ENCODE measurements at regions not wholly inside any gene's neighbourhood (a gene's known extent, or its start where the extent isn't known, plus 50 kb on each side); places are given as distances from the start of the nearest gene placed in this dataset.
"Not testable (repeated sequence)": the region's sequence is repeated elsewhere in the genome, so short reads cannot be mapped to it uniquely, and the experiment has no call there.

DNA sequence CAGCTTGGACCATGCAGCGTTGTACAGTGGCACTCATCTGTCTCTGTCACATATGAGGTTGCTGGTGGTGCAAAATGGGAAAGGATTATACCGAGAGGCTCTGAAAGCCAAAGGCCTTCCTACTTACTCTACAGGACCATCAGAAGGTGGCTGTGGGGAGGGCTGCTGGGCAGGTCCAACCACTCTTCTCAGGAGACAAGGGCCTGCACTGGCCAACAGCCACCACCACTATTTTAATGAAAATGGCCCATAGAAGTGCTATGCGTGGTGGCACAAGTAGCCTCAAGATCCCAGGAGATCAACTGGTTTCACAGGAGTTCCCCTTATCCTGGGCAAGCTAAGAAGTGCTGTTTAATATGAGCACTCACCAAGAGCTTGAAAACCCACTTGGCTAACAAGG is 52.3 kb downstream of the MRPL57 start:
- DNase-seq (ENCODE audit: low read depth in 2 of 2) = no peak

- DNase-seq (ENCODE audit: low read depth in 2 of 2) = no peak
Measured at GRCh38 chr13:21229241-21230024, 53.0 kb downstream of the MRPL57 start.

GRCh38 chr13:21230516-21230915 is 54.1 kb downstream of the MRPL57 start:
- no peak for DNase-seq (ENCODE audit: low read depth in 2 of 2)

- DNase-seq (ENCODE audit: low read depth in 2 of 2) = no peak
Measured at GRCh38 chr13:21231426-21231940, 55.0 kb downstream of the MRPL57 start.

- no peak for DNase-seq (ENCODE audit: low read depth in 2 of 2)
Measured at GRCh38 chr13:21232196-21232595, 55.7 kb downstream of the MRPL57 start.

DNA sequence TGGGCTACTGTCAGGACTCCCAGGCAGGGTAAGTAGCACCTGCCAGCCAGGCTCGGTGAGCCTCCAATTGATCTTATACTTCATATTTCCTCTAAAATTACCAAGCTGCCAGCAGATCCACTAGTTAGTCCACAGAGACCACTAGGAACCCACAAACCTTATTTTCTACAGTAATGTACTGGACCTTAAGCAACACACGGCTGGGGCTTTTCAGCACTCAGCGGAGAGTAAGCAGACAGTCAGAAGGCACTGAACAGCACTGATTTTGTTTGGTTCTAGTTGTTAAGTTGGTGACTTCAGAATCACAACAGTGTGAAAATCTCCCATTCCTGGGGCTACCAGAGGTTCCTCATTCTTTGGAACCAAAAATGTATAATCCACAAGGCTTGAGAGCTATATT is 56.1 kb downstream of the MRPL57 start:
- no peak for DNase-seq (ENCODE audit: low read depth in 2 of 2)

- no peak for DNase-seq (ENCODE audit: low read depth in 2 of 2)
Measured at GRCh38 chr13:21233086-21233485, 56.6 kb downstream of the MRPL57 start.

GRCh38 chr13:21234526-21234925 is 58.1 kb downstream of the MRPL57 start:
- DNase-seq (ENCODE audit: low read depth in 2 of 2) = no peak

- no peak for DNase-seq (ENCODE audit: low read depth in 2 of 2)
Measured at GRCh38 chr13:21235174-21235573, 58.7 kb downstream of the MRPL57 start.

DNA sequence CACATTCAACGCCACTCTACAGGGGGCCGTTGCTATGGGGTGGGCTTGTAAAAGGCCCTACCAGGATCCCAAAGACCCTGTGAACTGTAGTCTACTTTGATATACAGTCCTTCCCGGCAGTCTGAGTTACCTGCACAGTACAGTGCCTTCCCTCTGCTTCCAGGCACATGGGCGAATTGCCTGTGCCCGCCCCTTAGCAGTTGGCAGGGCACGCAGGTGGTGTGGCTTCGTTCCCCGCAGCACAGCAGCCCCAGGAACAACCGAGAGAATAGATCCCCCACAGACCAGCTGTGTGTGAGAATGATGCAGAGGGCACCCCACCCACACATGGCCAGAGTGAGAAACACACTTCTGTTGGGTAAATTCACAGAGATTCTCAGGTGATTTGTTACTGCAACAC is 60.6 kb downstream of the MRPL57 start:
- DNase-seq (ENCODE audit: low read depth in 2 of 2) = no peak

GRCh38 chr13:21238267-21238666 is 61.8 kb downstream of the MRPL57 start:
- no peak for DNase-seq (ENCODE audit: low read depth in 2 of 2)

- DNase-seq (ENCODE audit: low read depth in 2 of 2) = no peak
Measured at GRCh38 chr13:21240586-21240985, 64.1 kb downstream of the MRPL57 start.

DNA sequence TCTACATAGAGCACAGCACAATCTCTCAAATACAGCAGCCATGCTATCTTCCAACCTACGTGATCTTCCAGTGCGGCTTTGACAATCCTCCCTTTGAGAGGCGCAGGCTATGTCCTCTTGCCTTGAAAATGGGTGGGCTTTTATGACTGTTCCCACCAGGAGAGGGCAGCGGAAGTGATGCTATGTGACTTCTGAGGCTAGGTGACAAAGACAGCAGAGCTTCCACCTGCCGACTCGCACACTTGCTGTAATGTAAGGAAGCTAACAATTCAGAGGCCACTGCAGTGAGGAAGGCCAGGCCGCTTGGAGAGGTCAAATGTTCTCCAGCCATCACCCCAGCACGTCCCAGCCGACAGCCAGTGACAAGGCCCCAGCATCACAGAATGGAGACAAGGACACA is 65.8 kb downstream of the MRPL57 start:
- no peak for DNase-seq (ENCODE audit: low read depth in 2 of 2)

DNA sequence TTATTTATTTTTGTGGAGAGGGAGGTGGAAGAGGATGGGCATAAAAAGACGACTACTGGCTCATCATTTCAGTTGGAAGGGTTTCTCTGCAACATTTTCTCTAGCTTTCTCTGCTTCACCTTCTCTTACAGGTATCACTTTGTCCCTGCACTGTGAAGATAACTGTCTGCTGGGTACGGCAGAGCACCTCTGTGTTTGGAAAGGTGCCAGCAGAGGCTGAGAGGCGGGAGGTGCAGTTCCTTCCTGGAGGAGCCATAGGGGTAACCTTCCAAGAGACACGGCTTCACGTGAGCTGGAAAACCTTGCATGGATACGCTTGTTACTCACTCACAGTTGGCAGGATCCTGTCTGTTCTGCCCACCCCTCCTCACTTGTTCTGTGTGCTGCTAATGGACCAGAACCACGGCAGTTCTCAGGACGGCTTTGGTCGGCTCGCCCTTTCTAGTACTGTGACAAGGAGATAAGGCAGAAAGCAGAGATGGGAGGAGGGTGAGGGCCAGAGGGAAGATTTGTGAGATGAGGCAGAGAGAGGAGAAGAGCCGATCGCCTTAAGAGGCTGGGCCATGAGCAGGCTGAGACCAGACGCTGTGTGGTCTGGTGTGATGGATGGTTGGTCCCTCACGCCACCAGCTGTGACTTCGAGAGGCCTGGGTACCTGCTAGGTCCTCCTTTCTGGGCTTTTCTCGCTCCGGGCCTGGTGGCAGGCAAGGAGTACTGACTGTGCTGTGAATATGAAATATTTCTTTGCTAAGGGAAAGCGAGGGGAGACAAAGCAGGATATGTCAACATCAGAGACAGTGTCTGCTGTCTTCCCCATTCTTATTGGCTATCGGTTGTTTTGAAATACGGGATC is 66.8 kb downstream of the MRPL57 start:
- DNase-seq (ENCODE audit: low read depth in 2 of 2) = no peak

DNA sequence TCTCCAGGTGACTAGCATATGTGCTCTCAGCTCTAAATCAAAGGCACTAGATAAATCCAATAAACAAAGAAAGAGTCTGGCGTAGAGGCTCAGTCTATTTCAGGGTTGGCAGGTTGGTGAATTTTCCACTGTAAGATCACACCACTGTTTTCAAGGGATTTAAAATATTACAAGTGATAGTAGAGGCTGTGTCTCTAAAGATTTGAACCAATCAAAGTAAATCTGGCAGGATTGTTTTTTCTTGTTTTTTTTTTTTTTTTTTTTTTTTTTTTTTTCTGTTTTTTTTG is 67.4 kb downstream of the MRPL57 start:
- not testable (repeated sequence) for DNase-seq (ENCODE audit: low read depth in 2 of 2)

- no peak for DNase-seq (ENCODE audit: low read depth in 2 of 2)
Measured at GRCh38 chr13:21246761-21247452, 70.4 kb downstream of the MRPL57 start.

DNA sequence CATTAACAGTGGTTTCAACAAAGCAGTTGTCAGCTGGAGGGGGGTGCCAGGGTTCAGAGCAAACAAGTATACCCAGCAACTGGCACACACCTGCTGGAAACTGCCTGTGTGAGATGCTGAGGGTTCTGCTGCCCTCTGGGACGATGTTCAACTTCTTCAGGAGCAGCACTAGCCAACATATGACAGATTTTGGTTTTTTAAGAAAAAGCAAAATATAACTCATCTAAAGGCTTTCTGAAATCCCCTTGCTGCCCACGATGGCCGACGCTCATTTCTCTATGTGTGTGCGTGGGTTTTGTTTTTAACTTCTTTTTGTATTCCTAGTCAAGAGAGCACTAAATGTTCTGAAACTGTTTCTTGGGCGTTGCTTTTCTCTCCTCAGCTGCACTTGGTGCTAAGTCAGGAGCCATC is 79.9 kb downstream of the MRPL57 start:
- DNase-seq (ENCODE audit: low read depth in 2 of 2) = no peak

DNA sequence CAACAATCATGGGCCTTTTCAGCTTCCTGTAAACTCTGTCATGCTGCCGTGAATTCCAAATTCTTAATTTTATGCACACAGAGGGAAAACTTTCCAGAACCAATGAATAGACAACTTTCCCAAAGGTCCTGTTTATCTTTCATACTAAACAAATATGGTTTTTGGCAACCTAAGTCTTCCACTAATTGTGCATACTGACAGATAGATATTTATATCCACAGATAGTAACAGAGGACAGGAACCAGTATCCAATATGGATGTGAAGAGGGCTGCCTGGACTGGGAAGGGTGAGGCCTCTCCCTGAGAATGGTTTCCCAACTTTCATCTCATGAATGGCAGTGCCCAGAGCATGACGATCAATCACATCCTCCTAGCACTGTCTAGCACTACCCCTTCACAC is 80.4 kb downstream of the MRPL57 start:
- no peak for DNase-seq (ENCODE audit: low read depth in 2 of 2)

DNA sequence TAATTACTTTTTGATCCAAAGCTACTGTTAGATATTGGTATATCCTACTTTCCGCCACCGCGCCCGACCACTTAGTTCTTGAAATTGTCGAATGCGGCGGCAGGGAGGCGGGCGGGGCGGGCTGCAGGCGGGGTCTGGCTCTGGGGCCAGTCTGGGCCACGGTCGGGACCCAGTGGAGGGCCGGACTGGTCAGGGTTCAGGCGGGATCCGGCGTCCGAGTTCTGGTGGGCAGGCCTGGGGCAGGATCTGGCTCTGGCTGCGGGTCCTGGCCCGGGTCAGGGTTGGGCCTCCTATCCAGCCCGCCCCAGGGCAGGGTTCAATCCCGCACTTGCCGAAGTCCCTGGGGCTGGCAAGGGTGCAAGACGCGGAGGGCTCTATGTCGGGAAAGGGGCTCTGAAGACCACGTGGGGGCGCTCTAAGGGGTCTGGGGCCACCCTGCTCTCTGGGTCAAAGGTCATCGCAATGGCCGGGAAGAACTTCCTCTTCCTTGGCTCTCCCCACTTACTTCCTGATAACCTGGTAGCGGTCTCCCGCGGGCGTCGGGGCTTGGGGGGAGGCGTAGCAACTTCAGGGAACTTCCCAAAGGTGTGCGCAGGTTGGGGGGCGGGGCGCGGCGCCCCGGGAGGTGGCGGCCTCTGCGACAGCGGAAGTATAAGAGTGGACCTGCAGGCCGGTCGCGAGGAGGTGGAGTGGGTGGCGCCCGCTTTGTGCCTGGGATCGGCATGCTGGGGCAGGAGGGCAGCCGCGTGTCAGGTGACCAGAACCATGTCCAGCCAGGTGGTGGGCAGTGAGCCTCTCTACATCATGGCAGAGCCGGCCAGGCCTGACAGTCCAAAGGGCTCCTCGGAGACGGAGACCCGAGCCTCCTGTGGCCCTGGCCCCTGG is 83.4 kb downstream of the MRPL57 start:
- DNase-seq (ENCODE audit: low read depth in 2 of 2) = no peak

DNA sequence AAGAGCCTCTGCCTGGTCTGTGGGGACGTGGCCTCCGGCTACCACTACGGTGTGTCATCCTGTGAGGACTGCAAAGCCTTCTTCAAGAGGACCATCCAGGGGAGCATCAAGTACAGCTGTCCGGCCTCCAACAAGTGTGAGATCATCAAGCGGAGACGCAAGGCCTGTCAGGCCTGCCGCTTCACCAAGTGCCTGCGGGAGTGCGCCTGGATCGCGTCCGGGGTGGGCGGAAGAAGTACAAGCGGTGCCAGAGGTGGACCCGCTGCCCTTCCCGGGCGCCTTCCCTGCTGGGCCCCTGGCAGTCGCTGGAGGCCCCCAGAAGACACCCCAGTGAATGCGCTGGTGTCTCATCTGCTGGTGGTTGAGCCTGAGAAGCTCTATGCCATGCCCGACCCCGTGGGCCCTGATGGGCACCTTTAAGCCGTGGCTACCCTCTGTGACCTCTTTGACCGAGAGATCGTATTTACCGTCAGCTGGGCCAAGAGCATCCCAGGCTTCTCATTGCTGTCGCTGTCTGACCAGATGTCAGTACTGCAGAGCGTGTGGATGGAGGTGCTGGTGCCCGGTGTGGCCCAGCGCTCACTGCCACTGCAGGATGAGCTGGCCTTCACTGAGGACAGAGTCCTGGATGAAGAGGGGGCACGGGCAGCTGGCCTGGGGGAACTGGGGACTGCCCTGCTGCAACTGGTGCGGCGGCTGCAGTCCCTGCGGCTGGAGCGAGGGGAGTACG is 84.3 kb downstream of the MRPL57 start:
- not testable (repeated sequence) for DNase-seq (ENCODE audit: low read depth in 2 of 2)

Measured in stimulated activated CD8-positive, alpha-beta memory T cell treated with anti-CD3 and anti-CD28 coated beads, Interleukin-7, amount 100 ng/mL, for 4 hours (primary cell).